H9 (cell line): ENCODE measurements at regions not wholly inside any gene's neighbourhood (a gene's known extent, or its start where the extent isn't known, plus 50 kb on each side); places are given as distances from the start of the nearest gene placed in this dataset.

Experiments
- DNase-seq: peaks from one replicate; pipeline ENCODE4 v3.0.0-alpha.2; 2017
- H2AFZ ChIP-seq: one replicate; pipeline ENCODE4 v1.6.1; 2013; ENCODE audit warnings: mild to moderate bottlenecking, low read length, control low read depth, moderate library complexity
- H2AK5ac ChIP-seq: 2 replicates; pipeline ENCODE4 v1.6.1; 2013; ENCODE audit warnings: low read length, control low read depth, mixed read lengths; ENCODE audit not compliant: insufficient read length
- H2BK120ac ChIP-seq: one replicate; pipeline ENCODE4 v1.6.1; 2013; ENCODE audit warnings: low read depth, mild to moderate bottlenecking, low read length, control low read depth, inconsistent platforms; ENCODE audit not compliant: poor library complexity, severe bottlenecking
- H2BK12ac ChIP-seq: 2 replicates; pipeline ENCODE4 v1.6.1; 2013; ENCODE audit warnings: low read length, control low read depth, mixed read lengths, low read depth; ENCODE audit not compliant: insufficient read length
- H2BK15ac ChIP-seq: 2 replicates; pipeline ENCODE4 v1.6.1; 2013; ENCODE audit warnings: low read depth, low read length, control low read depth
- H2BK20ac ChIP-seq: one replicate; pipeline ENCODE4 v1.6.1; 2013; ENCODE audit warnings: low read depth, mild to moderate bottlenecking, low read length, control low read depth, inconsistent platforms; ENCODE audit not compliant: poor library complexity, severe bottlenecking
- H2BK5ac ChIP-seq: 2 replicates; pipeline ENCODE4 v1.6.1; 2013; ENCODE audit warnings: low read length, control low read depth, mixed read lengths; ENCODE audit not compliant: insufficient read length
- H3K14ac ChIP-seq: 2 replicates; pipeline ENCODE4 v1.6.1; 2013; ENCODE audit warnings: low read length, control low read depth; ENCODE audit not compliant: insufficient read depth
- H3K18ac ChIP-seq: 2 replicates; pipeline ENCODE4 v1.6.1; 2013; ENCODE audit warnings: low read depth, mild to moderate bottlenecking, mixed read lengths, low read length, control low read depth; ENCODE audit not compliant: insufficient read length
- H3K23ac ChIP-seq: 2 replicates; pipeline ENCODE4 v1.6.1; 2013; ENCODE audit warnings: low read length, control low read depth, mixed read lengths, low read depth; ENCODE audit not compliant: insufficient read length
- H3K23me2 ChIP-seq: 2 replicates; pipeline ENCODE4 v1.6.1; 2013; ENCODE audit warnings: low read depth, mild to moderate bottlenecking, mixed read lengths, low read length, control low read depth; ENCODE audit not compliant: insufficient read length, poor library complexity, severe bottlenecking
- H3K27ac ChIP-seq: 2 replicates; pipeline ENCODE4 v1.5.1; 2013; ENCODE audit warnings: low read length, control low read depth, mixed read lengths, low read depth; ENCODE audit not compliant: insufficient read length
- H3K27me3 ChIP-seq: 2 replicates; pipeline ENCODE4 v1.6.1; 2013; ENCODE audit warnings: low read length, control low read depth, inconsistent platforms; ENCODE audit not compliant: insufficient read depth
- H3K4ac ChIP-seq: 2 replicates; pipeline ENCODE4 v1.6.1; 2013; ENCODE audit warnings: low read depth, mild to moderate bottlenecking, control low read depth, inconsistent platforms, low read length, moderate library complexity
- H3K4me1 ChIP-seq: 2 replicates; pipeline ENCODE4 v1.6.1; 2013; ENCODE audit warnings: low read length, control low read depth, inconsistent platforms; ENCODE audit not compliant: insufficient read depth
- H3K4me2 ChIP-seq: 2 replicates; pipeline ENCODE4 v1.6.1; 2013; ENCODE audit warnings: low read length, control low read depth, mixed read lengths; ENCODE audit not compliant: insufficient read length, insufficient read depth
- H3K56ac ChIP-seq: 2 replicates; pipeline ENCODE4 v1.6.1; 2013; ENCODE audit warnings: low read depth, mild to moderate bottlenecking, mixed read lengths, low read length, control low read depth; ENCODE audit not compliant: insufficient read length
- H3K79me1 ChIP-seq: 2 replicates; pipeline ENCODE4 v1.6.1; 2013; ENCODE audit warnings: low read depth, mild to moderate bottlenecking, moderate library complexity, low read length, control low read depth, inconsistent platforms; ENCODE audit not compliant: insufficient read depth, poor library complexity, severe bottlenecking
- H3K79me2 ChIP-seq: 2 replicates; pipeline ENCODE4 v1.6.1; 2013; ENCODE audit warnings: low read length, control low read depth, inconsistent platforms; ENCODE audit not compliant: insufficient read depth
- H3K9ac ChIP-seq: 2 replicates; pipeline ENCODE4 v1.6.1; 2013; ENCODE audit warnings: low read length, control low read depth, mixed read lengths; ENCODE audit not compliant: insufficient read length; ENCODE audit errors: extremely low read depth
- H3K9me3 ChIP-seq: one replicate; pipeline ENCODE4 v1.6.1; 2013; ENCODE audit warnings: low read depth, low read length, inconsistent platforms; ENCODE audit not compliant: control insufficient read depth
- H3T11ph ChIP-seq: one replicate; pipeline ENCODE4 v1.6.1; 2013; ENCODE audit warnings: mild to moderate bottlenecking, low read length, control low read depth, inconsistent platforms
- H4K20me1 ChIP-seq: one replicate; pipeline ENCODE4 v1.6.1; 2013; ENCODE audit not compliant: control insufficient read depth, insufficient read length, insufficient read depth
- H4K5ac ChIP-seq: 2 replicates; pipeline ENCODE4 v1.6.1; 2013; ENCODE audit warnings: low read depth, mild to moderate bottlenecking, mixed read lengths, low read length, control low read depth; ENCODE audit not compliant: insufficient read length
- H4K8ac ChIP-seq: replicated peaks from 2 replicates; pipeline ENCODE4 v1.6.1; 2013; ENCODE audit warnings: low read length, control low read depth, mixed read lengths, low read depth; ENCODE audit not compliant: insufficient read length
- H4K91ac ChIP-seq: 2 replicates; pipeline ENCODE4 v1.6.1; 2013; ENCODE audit warnings: low read depth, mild to moderate bottlenecking, moderate library complexity, mixed read lengths, low read length, control low read depth; ENCODE audit not compliant: insufficient read length
- H3K27ac Mint-ChIP-seq, 3 experiments: 2 replicates in 2 of 3; 3 replicates in 1 of 3; pipeline ENCODE4 v1.8.0; 2020 to 2021; ENCODE audit warnings: mixed read lengths in 3 of 3, mild to moderate bottlenecking in 1 of 3, moderate library complexity in 1 of 3
- H3K27me3 Mint-ChIP-seq: 2 replicates; pipeline ENCODE4 v1.8.0; 2021; ENCODE audit warnings: low read depth, mild to moderate bottlenecking, moderate library complexity, mixed read lengths
- H3K36me3 Mint-ChIP-seq, 3 experiments: 2 replicates in 2 of 3; 3 replicates in 1 of 3; pipeline ENCODE4 v1.8.0; 2020 to 2021; ENCODE audit warnings: low read depth in 3 of 3, mixed read lengths in 3 of 3; ENCODE audit not compliant: insufficient read depth in 1 of 3
- H3K4me1 Mint-ChIP-seq, 2 experiments: 2 replicates each; pipeline ENCODE4 v1.8.0; 2020; ENCODE audit warnings: mixed read lengths in 2 of 2
- H3K4me3 Mint-ChIP-seq, 2 experiments: 2 replicates in 1 of 2; 3 replicates in 1 of 2; pipeline ENCODE4 v1.8.0; 2020 to 2021; ENCODE audit warnings: mild to moderate bottlenecking in 2 of 2, mixed read lengths in 2 of 2, moderate library complexity in 1 of 2
- H3K9me3 Mint-ChIP-seq, 2 experiments: 2 replicates in 1 of 2; 3 replicates in 1 of 2; pipeline ENCODE4 v1.8.0; 2020; ENCODE audit warnings: mild to moderate bottlenecking in 2 of 2, mixed read lengths in 2 of 2, moderate library complexity in 1 of 2
- CTCF ChIP-seq: fragments of 200-600 bp; sonication (generic); conservative IDR thresholded peaks from 3 replicates; pipeline ENCODE4 v1.8.0; 2021; ENCODE audit warnings: antibody characterized with exemption, mild to moderate bottlenecking
- WGBS: extraction: QIAGEN DNeasy Blood & Tissue Kit; methylation state at CpG from one replicate; pipeline ENCODE4 v1.1.7; 2013; ENCODE audit warnings: missing lambda C conversion rate, low lambda C conversion rate, mixed read lengths; ENCODE audit not compliant: insufficient read length; ENCODE audit errors: extremely low coverage; 5-methylcytosine and 5-hydroxymethylcytosine counted together

GRCh38 chr6:1002989-1003388 lies 308.9 kb upstream of the FOXQ1 start:
- H3K79me2 ChIP-seq = no peaks in the 10 kb centered on the region
- H3K18ac ChIP-seq = no peak overlapping the region
- 100% methylated on average over 1 of the region's 12 CpGs for WGBS
- no peaks in the 10 kb centered on the region for H3K4me1 ChIP-seq
- no peaks in the 10 kb centered on the region for H3K36me3 Mint-ChIP-seq
- H3K23me2 ChIP-seq = no peaks in the 10 kb centered on the region
- H2BK20ac ChIP-seq = no peak overlapping the region
- H3K9me3 Mint-ChIP-seq = peaks cover 0 to 4% of the 10 kb centered on the region in 2 experiments; a peak in 2 of 5 replicates
- H4K5ac ChIP-seq = no peak overlapping the region
- H4K91ac ChIP-seq = no peak overlapping the region
- no peak for DNase-seq
- no peak overlapping the region for H3K9ac ChIP-seq
- H3T11ph ChIP-seq = no peak overlapping the region
- no peak for TF ChIP-seq CTCF
- no peak overlapping the region for H3K27ac ChIP-seq
- no peak overlapping the region for H3K14ac ChIP-seq
- no peak overlapping the region for H2AK5ac ChIP-seq
- no peak overlapping the region for H2BK120ac ChIP-seq
- peaks cover 0 to 5% of the 10 kb centered on the region in 2 experiments; a peak in 2 of 4 replicates for H3K4me1 Mint-ChIP-seq
- H3K27me3 ChIP-seq = no peaks in the 10 kb centered on the region
- no peak overlapping the region for H4K8ac ChIP-seq
- peaks cover 6% of the 10 kb centered on the region for H3K27me3 Mint-ChIP-seq
- no peak overlapping the region for H3K27ac Mint-ChIP-seq
- H3K56ac ChIP-seq = no peak overlapping the region
- H3K4me3 Mint-ChIP-seq = no peak overlapping the region
- no peak overlapping the region for H3K4me2 ChIP-seq
- H3K9me3 ChIP-seq = no peaks in the 10 kb centered on the region
- H3K4ac ChIP-seq = no peak overlapping the region
- H3K23ac ChIP-seq = no peak overlapping the region
- no peak overlapping the region for H2BK12ac ChIP-seq
- H3K79me1 ChIP-seq = no peaks in the 10 kb centered on the region
- no peak overlapping the region for H2BK5ac ChIP-seq
- H4K20me1 ChIP-seq = no peaks in the 10 kb centered on the region
- H2AFZ ChIP-seq = no peak overlapping the region
- H2BK15ac ChIP-seq = no peak overlapping the region
